ENCODE measurements at regions not wholly inside any gene's neighbourhood (a gene's known extent, or its start where the extent isn't known, plus 50 kb on each side); places are given as distances from the start of the nearest gene placed in this dataset.
"Not testable (repeated sequence)": the region's sequence is repeated elsewhere in the genome, so short reads cannot be mapped to it uniquely, and the experiment has no call there.

DNA sequence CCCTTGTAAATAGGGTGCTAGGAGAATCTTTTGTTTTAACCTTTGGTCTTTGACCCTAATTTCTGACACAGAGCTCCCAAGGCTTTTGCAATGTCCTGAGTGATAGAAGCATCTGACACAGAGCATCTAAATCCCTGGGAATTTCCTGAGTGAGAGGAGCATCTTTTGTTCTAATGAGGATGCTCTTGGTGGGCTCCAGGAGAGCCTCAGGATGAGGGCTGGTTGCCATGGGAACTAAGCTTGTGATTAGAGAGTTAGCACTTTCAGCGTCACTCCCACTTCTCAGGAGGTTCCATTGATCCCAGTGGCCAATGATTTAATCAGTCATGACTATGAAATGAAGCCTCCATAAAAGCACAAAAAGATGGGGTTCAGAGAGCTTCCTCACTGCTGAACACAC, 264.8 kb downstream of the KIF20B start:
- in situ Hi-C loops (cut with MboI; ENCODE audit: low pct_unique_long_range_greater_than_20kb in 2 of 9, low sequenced_read_pairs in 9 of 9, unreplicated experiment in 9 of 9), result no loop called here
- Histone ChIP-seq H3K4me1 (replicated peaks in 1 of 2) (peaks cover 0 to 6% of the 10 kb centered on the region in 2 donors), H3K27ac (no peak overlapping the region), H3K4me3 (no peak overlapping the region)
- ATAC-seq (replicated peaks in 6 of 8), result no peak
- 50 to 67% methylated on average over 1 of the region's 1 CpG; no CpG with 5 or more reads in 8 of the 10 experiments for WGBS, 10 experiments

DNA sequence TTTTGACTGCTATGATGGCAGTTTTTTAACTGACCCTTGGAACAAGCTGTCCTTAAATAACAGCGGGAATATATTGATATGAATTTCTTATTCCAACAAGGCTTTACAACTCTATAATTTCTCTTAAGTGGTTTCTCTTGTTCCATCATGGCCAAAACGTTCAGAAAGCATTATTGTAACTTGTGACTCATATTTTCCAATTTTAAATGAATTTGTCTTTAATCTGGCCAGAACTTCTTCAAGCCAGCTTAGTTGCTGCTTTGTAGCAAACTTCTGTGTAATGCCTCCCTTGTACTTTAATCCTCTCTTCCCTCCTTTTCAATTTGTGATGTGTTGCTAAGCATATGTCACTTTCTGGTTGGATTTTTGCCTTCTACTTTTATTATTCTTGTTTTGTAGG, 271.9 kb downstream of the KIF20B start:
- H3K4me1 ChIP-seq (replicated peaks in 1 of 2), result no peaks in the 10 kb centered on the region
- ATAC-seq (replicated peaks in 6 of 8), result no peak
- H3K4me3 ChIP-seq, result no peak overlapping the region
- 0 to 67% (median 33%) methylated on average over 1 to 2 of the region's 2 CpGs; no CpG with 5 or more reads in 1 of the 10 experiments for WGBS, 10 experiments
- in situ Hi-C loops (cut with MboI; ENCODE audit: low pct_unique_long_range_greater_than_20kb in 2 of 9, low sequenced_read_pairs in 9 of 9, unreplicated experiment in 9 of 9), result no loop called here
- no peak overlapping the region for H3K27ac ChIP-seq

DNA sequence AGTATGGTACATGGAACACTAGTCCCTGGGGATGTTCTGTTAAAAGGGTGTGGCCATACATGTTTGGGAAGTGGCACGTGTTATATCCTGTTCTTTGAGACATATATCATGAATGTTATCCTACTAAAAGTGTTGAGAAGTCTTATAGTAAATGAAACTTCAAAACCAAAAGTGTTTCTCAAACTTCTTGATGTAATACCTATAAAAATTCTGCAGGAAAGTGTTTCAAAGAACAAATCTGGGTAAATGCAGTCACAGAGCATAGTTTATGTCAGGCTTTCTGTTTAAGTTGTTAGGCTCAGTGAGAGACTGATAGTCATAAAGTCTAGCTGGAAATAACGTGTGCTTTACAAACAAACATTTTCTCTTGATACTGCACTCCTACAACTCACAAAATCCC, 273.7 kb downstream of the KIF20B start:
- Histone ChIP-seq H3K4me1 (replicated peaks in 1 of 2) (no peaks in the 10 kb centered on the region), H3K4me3 (no peak overlapping the region), H3K27ac (no peak overlapping the region)
- WGBS, 10 experiments, result 0 to 100% (median 33%) methylated on average over 1 to 2 of the region's 2 CpGs
- in situ Hi-C loops (cut with MboI; ENCODE audit: low pct_unique_long_range_greater_than_20kb in 2 of 9, low sequenced_read_pairs in 9 of 9, unreplicated experiment in 9 of 9), result no loop called here
- no peak for ATAC-seq (replicated peaks in 6 of 8)

DNA sequence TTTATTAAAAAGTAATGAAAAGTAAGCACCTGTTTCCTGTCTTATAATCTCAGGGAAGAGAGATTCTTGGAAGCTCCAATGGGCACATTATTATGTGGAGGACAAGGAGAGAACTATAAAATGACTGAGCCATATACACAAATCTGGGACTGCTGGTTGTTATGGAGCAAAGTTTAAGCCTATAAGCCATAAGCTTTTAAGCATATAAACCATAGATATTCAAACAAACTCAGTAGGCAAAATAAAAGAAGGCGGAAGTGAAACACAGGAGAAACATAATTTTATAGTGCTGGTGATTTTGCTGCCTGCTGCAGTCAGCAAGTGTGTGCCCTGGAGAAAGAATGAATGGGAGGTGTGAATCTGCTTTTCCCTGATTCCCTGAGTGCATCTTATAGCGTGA, 274.4 kb downstream of the KIF20B start:
- Histone ChIP-seq H3K4me1 (replicated peaks in 1 of 2) (no peaks in the 10 kb centered on the region), H3K4me3 (no peak overlapping the region), H3K27ac (no peak overlapping the region)
- 0 to 100% (median 73%) methylated on average over 1 to 2 of the region's 2 CpGs; no CpG with 5 or more reads in 1 of the 10 experiments for WGBS, 10 experiments
- in situ Hi-C loops (cut with MboI; ENCODE audit: low pct_unique_long_range_greater_than_20kb in 2 of 9, low sequenced_read_pairs in 9 of 9, unreplicated experiment in 9 of 9), result no loop called here
- ATAC-seq (replicated peaks in 6 of 8), result no peak

DNA sequence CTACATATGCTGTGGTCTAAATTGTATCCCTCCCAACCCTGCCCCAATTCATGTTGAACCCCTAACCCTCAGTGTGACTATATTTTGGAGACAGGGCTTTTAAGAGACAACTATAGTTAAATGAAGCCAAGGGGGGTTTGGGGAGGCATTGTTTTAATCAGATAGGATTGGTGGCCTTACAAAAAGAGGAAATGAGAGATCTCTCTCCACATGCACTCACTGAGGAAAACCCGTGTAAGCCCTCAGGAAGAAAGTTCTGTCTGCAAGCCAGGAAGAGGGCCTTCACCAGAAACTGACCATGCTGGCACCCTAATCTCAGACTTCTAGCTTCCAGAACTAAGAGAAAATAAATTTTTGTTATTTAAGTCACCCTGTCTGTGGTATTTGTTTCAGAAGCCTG, 276.7 kb downstream of the KIF20B start:
- H3K4me1 ChIP-seq (replicated peaks in 1 of 2), result no peaks in the 10 kb centered on the region
- no peak overlapping the region for H3K4me3 ChIP-seq
- no peak overlapping the region for H3K27ac ChIP-seq
- in situ Hi-C loops (cut with MboI; ENCODE audit: low pct_unique_long_range_greater_than_20kb in 2 of 9, low sequenced_read_pairs in 9 of 9, unreplicated experiment in 9 of 9), result no loop called here
- no peak for ATAC-seq (replicated peaks in 6 of 8)
- WGBS, 10 experiments, result 0 to 100% (median 40%) methylated on average over 1 of the region's 1 CpG; no CpG with 5 or more reads in 5 of the 10 experiments

DNA sequence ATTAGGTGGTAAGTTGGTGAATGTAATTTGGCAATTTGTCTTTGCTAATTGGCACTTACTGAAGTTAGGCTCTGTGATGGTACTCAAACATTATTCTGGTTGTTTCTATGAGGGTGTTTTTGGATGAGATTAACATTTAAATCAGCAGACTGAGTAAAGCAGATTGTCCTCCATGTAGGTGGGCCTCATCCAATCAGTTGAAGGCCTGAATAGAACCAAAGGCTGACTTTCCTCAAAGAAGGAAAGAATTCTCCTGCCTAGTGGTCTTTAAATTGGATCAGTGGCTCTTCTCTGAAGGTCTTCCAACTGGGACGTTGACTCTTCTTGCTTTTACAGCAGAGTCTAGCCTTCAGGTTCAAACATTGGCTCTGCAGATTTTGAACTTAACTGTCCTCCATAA, 278.3 kb downstream of the KIF20B start:
- ATAC-seq (replicated peaks in 6 of 8), result no peak
- Histone ChIP-seq H3K4me3 (no peak overlapping the region), H3K27ac (no peak overlapping the region), H3K4me1 (replicated peaks in 1 of 2) (no peaks in the 10 kb centered on the region)
- WGBS, 10 experiments, result 0 to 43% (median 7%) methylated on average over 1 of the region's 1 CpG; no CpG with 5 or more reads in 2 of the 10 experiments
- in situ Hi-C loops (cut with MboI; ENCODE audit: low pct_unique_long_range_greater_than_20kb in 2 of 9, low sequenced_read_pairs in 9 of 9, unreplicated experiment in 9 of 9), result no loop called here

DNA sequence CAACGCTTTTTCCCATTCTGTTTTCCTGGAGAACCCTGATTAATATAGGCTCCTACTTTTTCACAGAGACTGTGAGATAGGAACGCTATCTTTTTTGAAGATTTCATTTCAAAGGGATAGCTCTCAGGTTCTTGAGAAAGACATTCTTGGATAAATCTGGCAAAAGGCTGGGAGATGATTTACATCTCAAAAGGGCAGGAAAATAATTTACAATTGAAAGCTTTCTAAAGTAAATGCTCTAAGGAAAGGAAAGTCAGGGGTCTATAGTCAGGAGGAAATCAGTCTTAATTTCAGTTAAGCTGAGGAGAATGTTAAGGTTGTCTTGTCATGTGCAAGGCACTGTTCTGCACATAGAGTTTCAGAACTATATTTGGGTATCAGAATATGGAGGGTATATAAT, 278.8 kb downstream of the KIF20B start:
- H3K27ac ChIP-seq, result no peak overlapping the region
- no peak overlapping the region for H3K4me3 ChIP-seq
- in situ Hi-C loops (cut with MboI; ENCODE audit: low pct_unique_long_range_greater_than_20kb in 2 of 9, low sequenced_read_pairs in 9 of 9, unreplicated experiment in 9 of 9), result no loop called here
- no peak for ATAC-seq (replicated peaks in 6 of 8)
- WGBS, 10 experiments, result 0 to 50% (median 19%) methylated on average over 1 to 2 of the region's 2 CpGs; no CpG with 5 or more reads in 1 of the 10 experiments
- no peaks in the 10 kb centered on the region for H3K4me1 ChIP-seq (replicated peaks in 1 of 2)

DNA sequence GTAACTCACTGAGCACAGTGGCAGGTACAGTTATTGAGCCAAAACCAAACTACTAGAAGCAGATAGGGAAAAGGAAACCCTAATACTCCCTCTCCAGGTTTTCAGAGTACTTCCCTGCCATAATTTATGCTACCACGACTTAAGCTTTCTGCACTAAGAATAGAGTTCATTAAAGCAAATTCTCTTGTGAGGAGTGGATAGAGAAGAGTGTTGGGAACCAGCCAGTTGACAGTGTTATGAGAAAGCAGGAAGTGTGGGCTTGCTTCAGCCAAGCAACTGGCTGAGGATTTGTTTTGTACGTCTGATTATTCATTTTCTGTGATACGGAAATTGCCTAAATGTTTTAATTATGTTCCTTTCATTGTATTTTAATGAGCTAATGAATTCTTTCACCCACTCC, 280.5 kb downstream of the KIF20B start:
- in situ Hi-C loops (cut with MboI; ENCODE audit: low pct_unique_long_range_greater_than_20kb in 2 of 9, low sequenced_read_pairs in 9 of 9, unreplicated experiment in 9 of 9), result no loop called here
- H3K4me3 ChIP-seq, result no peak overlapping the region
- no peaks in the 10 kb centered on the region for H3K4me1 ChIP-seq (replicated peaks in 1 of 2)
- ATAC-seq (replicated peaks in 6 of 8), result no peak
- H3K27ac ChIP-seq, result no peak overlapping the region
- WGBS, 10 experiments, result 0 to 75% (median 58%) methylated on average over 1 to 3 of the region's 3 CpGs; no CpG with 5 or more reads in 2 of the 10 experiments

DNA sequence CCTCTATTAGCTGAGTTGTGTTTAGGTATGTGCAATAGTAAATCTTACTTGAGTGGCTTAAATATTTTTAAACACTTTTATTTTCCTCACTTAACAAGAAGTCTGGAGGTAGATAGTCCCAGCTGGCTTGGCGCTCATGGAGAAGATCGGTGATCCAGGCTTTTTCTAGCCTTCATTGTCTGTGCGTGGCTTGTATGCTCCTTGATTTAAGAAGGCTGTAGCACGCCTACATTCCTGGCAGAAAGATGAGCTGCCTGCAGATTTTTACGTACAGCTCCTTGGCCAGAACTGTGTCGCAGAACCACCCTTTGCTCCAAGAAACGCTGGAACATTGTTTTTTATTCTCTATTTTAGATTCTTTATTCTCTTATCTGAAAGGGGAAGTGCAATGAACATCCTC, 284.1 kb downstream of the KIF20B start:
- H3K4me1 ChIP-seq (replicated peaks in 1 of 2), result no peaks in the 10 kb centered on the region
- WGBS, 10 experiments, result 2 to 91% (median 58%) methylated on average over 3 to 7 of the region's 7 CpGs; no CpG with 5 or more reads in 2 of the 10 experiments
- no peak overlapping the region for H3K4me3 ChIP-seq
- in situ Hi-C loops (cut with MboI; ENCODE audit: low pct_unique_long_range_greater_than_20kb in 2 of 9, low sequenced_read_pairs in 9 of 9, unreplicated experiment in 9 of 9), result no loop called here
- no peak for ATAC-seq (replicated peaks in 6 of 8)
- no peak overlapping the region for H3K27ac ChIP-seq

DNA sequence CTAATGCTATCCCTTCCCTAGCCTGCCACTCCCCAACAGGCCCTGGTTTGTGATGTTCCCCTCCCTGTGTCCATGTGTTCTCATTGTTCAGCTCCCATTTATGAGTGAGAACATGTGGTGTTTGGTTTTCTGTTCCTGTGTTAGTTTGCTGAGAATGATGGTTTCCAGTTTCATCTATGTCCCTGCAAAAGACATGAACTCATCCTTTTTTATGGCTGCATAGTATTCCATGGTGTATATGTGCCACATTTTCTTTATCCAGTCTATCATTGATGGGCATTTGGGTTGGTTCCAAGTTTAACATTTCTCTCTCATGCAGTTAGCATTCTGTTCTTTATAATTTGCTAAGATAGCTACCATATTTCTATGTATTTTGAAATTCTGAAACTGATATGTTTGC, 287.0 kb downstream of the KIF20B start:
- in situ Hi-C loops (cut with MboI; ENCODE audit: low pct_unique_long_range_greater_than_20kb in 2 of 9, low sequenced_read_pairs in 9 of 9, unreplicated experiment in 9 of 9); ATAC-seq (replicated peaks in 6 of 8); H3K4me3 ChIP-seq; H3K4me1 ChIP-seq (replicated peaks in 1 of 2); H3K27ac ChIP-seq: not testable (repeated sequence)

DNA sequence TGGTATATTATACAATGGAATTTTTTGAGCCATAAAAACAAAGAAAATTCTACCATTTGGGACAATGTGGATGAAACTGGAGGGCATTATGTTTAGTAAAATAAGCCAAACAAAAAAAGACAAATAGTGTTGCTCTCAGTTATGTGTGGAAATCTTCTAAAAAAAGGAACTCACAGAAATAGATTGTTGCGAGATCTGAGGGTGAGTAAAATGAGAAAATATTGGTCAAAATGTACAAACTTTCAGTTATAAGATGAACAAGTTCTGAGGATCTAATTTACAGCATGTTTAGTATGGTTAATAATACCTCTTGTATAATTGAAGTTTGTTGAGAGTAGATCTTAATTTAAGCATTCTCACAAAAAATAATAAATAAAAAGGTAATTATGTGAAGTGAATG, 291.2 kb downstream of the KIF20B start:
- Histone ChIP-seq H3K4me3 (no peak overlapping the region), H3K4me1 (replicated peaks in 1 of 2) (no peaks in the 10 kb centered on the region), H3K27ac (no peak overlapping the region)
- no peak for ATAC-seq (replicated peaks in 6 of 8)
- 0 to 100% (median 78%) methylated on average over 1 of the region's 1 CpG; no CpG with 5 or more reads in 1 of the 10 experiments for WGBS, 10 experiments
- in situ Hi-C loops (cut with MboI; ENCODE audit: low pct_unique_long_range_greater_than_20kb in 2 of 9, low sequenced_read_pairs in 9 of 9, unreplicated experiment in 9 of 9), result no loop called here

DNA sequence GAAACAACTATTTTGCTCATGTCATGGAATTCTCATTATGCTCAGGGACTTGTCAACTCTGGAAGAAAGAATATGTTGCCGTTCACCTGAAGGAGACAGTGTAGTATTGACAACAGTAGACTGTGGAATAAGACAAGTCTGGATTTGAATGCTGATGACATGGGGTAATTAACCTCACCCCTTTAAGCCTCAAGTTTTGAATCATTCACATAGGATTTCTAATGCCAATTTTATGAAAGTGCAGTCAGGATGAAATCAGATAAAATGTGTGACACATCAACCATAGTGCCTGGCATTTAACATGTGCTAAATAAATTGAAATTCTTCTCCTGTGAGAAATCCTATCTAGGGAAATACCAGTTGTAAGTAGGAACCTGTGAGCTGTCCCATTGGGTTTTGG, 305.8 kb downstream of the KIF20B start:
- no peak for ATAC-seq (replicated peaks in 6 of 8)
- 13 to 100% (median 80%) methylated on average over 1 of the region's 1 CpG; no CpG with 5 or more reads in 4 of the 10 experiments for WGBS, 10 experiments
- H3K4me1 ChIP-seq (replicated peaks in 1 of 2), result no peaks in the 10 kb centered on the region
- no peak overlapping the region for H3K4me3 ChIP-seq
- in situ Hi-C loops (cut with MboI; ENCODE audit: low pct_unique_long_range_greater_than_20kb in 2 of 9, low sequenced_read_pairs in 9 of 9, unreplicated experiment in 9 of 9), result no loop called here
- H3K27ac ChIP-seq, result no peak overlapping the region

DNA sequence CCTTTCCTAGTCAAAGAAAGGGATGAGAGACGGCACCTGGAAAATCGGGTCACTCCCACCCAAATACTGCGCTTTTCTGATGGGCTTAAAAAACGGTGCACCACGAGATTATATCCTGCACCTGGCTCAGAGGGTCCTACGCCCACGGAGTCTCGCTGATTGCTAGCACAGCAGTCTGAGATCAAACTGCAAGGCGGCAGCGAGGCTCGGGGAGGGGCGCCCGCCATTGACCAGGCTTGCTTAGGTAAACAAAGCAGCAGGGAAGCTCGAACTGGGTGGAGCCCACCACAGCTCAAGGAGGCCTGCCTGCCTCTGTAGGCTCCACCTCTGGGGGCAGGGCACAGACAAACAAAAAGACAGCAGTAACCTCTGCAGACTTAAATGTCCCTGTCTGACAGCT, 309.9 kb downstream of the KIF20B start:
- H3K4me1 ChIP-seq (replicated peaks in 1 of 2); H3K27ac ChIP-seq; ATAC-seq (replicated peaks in 6 of 8); H3K4me3 ChIP-seq; in situ Hi-C loops (cut with MboI; ENCODE audit: low pct_unique_long_range_greater_than_20kb in 2 of 9, low sequenced_read_pairs in 9 of 9, unreplicated experiment in 9 of 9): not testable (repeated sequence)
- WGBS, 10 experiments, result 100% methylated on average over 1 of the region's 14 CpGs; no CpG with 5 or more reads in 9 of the 10 experiments

DNA sequence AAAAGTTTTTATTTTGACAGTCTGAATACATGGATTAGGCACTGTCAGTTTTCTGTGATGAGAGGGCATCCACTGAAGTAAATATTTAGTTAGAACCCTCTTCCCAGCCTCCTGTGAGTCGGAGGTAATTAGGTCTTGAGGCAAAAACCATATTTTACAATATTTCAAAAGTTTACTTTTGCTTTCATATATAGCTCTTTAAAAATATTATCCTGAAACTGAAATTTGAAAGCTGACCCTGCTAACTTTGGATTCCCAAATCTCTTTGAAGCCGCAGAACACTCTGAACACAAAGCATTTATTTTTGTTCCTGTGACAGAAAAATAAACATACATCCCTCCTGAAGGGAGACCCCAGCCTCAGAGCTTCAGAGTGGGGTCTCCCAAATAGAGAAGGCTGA, 317.4 kb downstream of the KIF20B start:
- in situ Hi-C loops (cut with MboI; ENCODE audit: low pct_unique_long_range_greater_than_20kb in 2 of 9, low sequenced_read_pairs in 9 of 9, unreplicated experiment in 9 of 9), result no loop called here

More for the DNA sequence above, 317.4 kb downstream of the KIF20B start:
- Histone ChIP-seq H3K4me3 (no peak overlapping the region), H3K27ac (no peak overlapping the region), H3K4me1 (replicated peaks in 1 of 2) (no peaks in the 10 kb centered on the region)
- ATAC-seq (replicated peaks in 6 of 8), result no peak
- WGBS, 10 experiments, result 0 to 100% (median 58%) methylated on average over 1 to 2 of the region's 2 CpGs; no CpG with 5 or more reads in 3 of the 10 experiments

Data from motor neuron (in vitro differentiated cells).